ENCODE measurements at regions not wholly inside any gene's neighbourhood (a gene's known extent, or its start where the extent isn't known, plus 50 kb on each side); places are given as distances from the start of the nearest gene placed in this dataset.

DNA sequence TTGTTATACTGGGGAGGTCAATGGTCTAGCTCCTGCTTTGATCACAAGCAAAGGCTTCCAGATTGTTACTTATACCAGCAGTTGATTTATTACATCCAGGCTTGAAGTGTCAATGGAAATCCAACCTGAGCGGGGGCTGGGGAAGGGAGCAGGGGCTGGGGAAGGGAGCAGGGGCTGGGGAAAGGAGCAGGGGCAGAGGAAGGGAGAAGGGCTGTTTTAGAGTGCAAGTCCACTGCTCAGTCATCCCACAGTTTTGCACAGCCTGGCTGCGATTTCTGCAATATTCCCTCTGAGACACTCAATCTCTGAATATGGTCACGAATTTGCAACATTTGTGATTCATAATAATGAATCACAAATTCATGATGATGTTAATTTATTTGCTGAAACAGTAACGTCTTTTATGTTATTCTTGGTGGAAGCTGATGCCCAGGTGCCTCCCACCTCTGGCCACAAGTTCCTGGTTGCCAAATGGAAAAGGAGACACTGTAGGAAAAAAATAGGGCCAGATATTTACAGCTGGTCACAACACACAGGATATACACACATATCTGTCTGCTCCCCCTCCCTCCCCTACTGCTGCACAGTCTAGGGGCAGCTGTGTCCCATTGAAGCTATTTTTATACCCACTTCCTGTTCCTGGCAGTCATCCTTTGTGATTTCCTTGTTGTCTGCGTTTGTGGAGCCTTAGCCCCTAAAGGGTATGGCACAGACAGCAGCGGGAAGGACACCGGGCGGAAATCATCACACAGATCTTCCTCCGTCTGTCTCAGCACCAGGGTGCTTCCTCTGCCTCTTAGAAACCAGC is 325.1 kb downstream of the GADD45G start:
- TF ChIP-seq POLR2A (IDR thresholded peaks at IDR 0.05; ENCODE audit: low read length) (no peak), GATA1 (IDR thresholded peaks at IDR 0.05; ENCODE audit: low read depth, low read length) (no peak)
- DNase-seq: no peak

- DNase-seq: no peak
- TF ChIP-seq POLR2A (IDR thresholded peaks at IDR 0.05; ENCODE audit: low read length): no peak
Measured at GRCh38 chr9:89933578-89933977, 328.8 kb downstream of the GADD45G start.

DNA sequence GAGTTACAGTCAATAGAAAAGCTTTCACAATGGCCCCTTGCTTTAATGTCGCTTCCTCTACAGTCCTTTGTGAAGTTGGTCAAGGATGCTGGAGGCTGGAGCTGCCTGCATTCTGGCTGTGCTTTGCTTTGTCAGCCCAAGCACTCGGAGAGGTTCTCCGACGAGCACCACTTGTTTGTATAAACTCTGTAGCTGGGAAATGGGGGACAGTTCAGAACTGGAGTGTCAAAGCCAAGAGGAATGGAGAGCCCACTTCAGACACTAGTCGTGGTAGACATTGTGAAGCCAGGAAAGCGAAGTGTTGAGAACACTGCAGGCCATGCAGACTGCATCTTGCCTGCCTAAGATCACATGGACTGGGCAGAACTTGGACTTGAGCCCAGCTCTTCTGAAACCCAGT is 330.3 kb downstream of the GADD45G start:
- TF ChIP-seq GATA1 (IDR thresholded peaks at IDR 0.05; ENCODE audit: low read depth, low read length) (no peak), POLR2A (IDR thresholded peaks at IDR 0.05; ENCODE audit: low read length) (no peak)
- DNase-seq: no peak

DNA sequence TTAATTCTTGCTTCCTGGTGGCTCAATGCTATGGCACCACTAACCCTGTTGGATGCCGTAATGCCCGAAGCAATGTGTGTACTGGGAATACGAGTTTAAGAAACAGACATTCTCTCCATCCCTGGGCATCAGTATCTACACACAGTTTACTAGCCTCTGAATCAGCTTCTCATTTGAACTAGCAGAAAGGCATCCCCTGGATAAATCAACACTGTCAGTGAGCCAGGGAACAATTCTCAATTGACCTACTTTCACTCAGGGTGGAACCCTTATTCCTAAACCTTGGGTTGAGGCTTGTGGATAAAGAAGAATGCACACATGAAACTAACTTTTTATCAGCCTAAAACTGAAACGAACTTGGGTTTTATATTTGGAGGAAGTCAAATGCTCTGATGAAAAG is 331.0 kb downstream of the GADD45G start:
- no peak for DNase-seq
- TF ChIP-seq GATA1 (IDR thresholded peaks at IDR 0.05; ENCODE audit: low read depth, low read length) (no peak), POLR2A (IDR thresholded peaks at IDR 0.05; ENCODE audit: low read length) (no peak)

GRCh38 chr9:89937051-89937450 is 332.2 kb downstream of the GADD45G start:
- no peak for DNase-seq
- TF ChIP-seq POLR2A (IDR thresholded peaks at IDR 0.05; ENCODE audit: low read length) (no peak), GATA1 (IDR thresholded peaks at IDR 0.05; ENCODE audit: low read depth, low read length) (no peak)

DNA sequence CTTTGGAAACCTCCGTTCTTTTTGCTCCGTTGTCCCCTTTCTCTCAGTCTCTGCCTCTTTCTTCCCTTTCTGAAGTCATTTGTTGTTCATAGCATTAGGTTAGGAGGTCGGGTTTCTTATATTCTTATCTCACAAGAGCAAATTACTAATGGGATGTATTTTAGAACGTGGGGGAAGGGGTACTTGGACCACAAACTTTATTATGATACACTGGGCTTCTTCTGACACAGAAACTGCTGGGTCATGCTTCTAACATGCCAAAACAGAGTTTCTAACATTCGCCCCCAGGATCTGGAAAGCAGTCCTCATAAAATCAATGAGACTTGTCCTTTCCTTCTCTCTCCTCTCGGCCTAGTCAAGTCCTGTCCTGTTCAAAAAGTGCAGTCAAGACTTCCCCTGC is 334.4 kb downstream of the GADD45G start:
- DNase-seq: no peak
- no peak for TF ChIP-seq GATA1 (IDR thresholded peaks at IDR 0.05; ENCODE audit: low read depth, low read length)
- no peak for TF ChIP-seq POLR2A (IDR thresholded peaks at IDR 0.05; ENCODE audit: low read length)

GRCh38 chr9:89939626-89940292 is 334.9 kb downstream of the GADD45G start:
- no peak for TF ChIP-seq POLR2A (IDR thresholded peaks at IDR 0.05; ENCODE audit: low read length)
- no peak for TF ChIP-seq GATA1 (IDR thresholded peaks at IDR 0.05; ENCODE audit: low read depth, low read length)
- DNase-seq: no peak

DNA sequence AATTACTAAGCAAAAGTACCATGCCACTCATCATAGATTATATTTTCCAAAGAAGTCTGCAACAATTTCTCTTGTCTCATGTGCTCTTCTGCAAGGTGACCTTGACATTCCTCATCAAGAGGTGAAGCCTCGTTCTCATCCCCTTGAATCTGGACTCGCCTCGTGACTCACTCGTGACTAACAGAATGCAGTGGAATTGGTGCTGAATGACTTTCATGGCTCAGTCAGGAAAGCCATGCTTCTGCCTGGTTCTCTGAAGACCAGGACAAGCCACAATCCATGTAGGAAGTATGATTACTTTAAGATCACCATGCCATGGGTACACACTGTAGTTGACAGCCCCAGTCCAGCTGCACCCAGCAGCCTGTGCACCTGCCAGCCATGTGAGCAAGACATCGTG is 335.8 kb downstream of the GADD45G start:
- TF ChIP-seq GATA1 (IDR thresholded peaks at IDR 0.05; ENCODE audit: low read depth, low read length) (no peak), POLR2A (IDR thresholded peaks at IDR 0.05; ENCODE audit: low read length) (no peak)
- DNase-seq: no peak

DNA sequence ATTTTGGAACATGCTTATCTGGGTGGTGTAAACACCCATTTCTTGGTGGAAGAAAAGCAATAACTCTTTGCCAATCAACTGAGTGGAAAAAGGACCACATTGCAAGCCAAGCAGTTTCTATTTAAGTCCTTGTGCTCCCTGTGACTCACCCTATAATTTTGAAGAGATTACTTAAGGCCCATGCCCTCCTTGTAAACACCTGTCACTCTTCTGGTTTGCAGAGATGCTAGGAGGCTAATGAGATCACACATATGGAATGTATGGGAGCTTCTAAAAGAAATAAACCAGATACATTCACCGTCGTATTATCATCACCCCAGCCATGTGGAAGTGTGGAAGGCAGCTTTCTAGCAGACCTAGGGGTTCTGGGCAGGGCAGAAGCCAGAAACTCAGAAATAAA is 337.1 kb downstream of the GADD45G start:
- DNase-seq: no peak
- TF ChIP-seq GATA1 (IDR thresholded peaks at IDR 0.05; ENCODE audit: low read depth, low read length) (no peak), POLR2A (IDR thresholded peaks at IDR 0.05; ENCODE audit: low read length) (no peak)

- no peak for TF ChIP-seq GATA1 (IDR thresholded peaks at IDR 0.05; ENCODE audit: low read depth, low read length)
- no peak for TF ChIP-seq POLR2A (IDR thresholded peaks at IDR 0.05; ENCODE audit: low read length)
Measured at GRCh38 chr9:89942643-89943042, 337.8 kb downstream of the GADD45G start.

GRCh38 chr9:89943309-89943708 is 338.5 kb downstream of the GADD45G start:
- TF ChIP-seq GATA1 (IDR thresholded peaks at IDR 0.05; ENCODE audit: low read depth, low read length): no peak
- no peak for TF ChIP-seq POLR2A (IDR thresholded peaks at IDR 0.05; ENCODE audit: low read length)
- no peak for DNase-seq

More at GRCh38 chr9:89942643-89943042, 337.8 kb downstream of the GADD45G start:
- DNase-seq: no peak

- TF ChIP-seq GATA1 (IDR thresholded peaks at IDR 0.05; ENCODE audit: low read depth, low read length): no peak
- TF ChIP-seq POLR2A (IDR thresholded peaks at IDR 0.05; ENCODE audit: low read length): no peak
- DNase-seq: no peak
Measured at GRCh38 chr9:89943728-89944127, 338.9 kb downstream of the GADD45G start.

DNA sequence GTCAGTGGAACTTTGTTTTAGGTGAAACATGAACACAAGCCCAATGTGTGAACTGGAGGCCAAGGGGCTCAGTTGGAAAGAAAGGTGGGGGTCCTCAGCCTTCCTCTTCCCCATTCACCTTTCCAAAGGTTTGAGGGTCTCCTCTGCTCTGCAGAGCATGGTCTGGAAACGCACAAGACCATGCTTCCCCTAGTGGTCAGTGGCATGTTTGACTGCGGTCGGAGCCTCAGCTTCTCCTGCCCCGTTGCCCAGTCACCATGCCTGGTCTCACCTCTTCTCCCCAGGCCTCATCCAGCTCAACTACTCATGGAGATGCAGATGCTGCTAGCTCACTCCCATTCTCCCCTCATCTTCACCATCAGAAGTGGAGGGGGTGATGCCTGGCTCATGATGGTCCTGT is 340.3 kb downstream of the GADD45G start:
- TF ChIP-seq GATA1 (IDR thresholded peaks at IDR 0.05; ENCODE audit: low read depth, low read length) (no peak), POLR2A (IDR thresholded peaks at IDR 0.05; ENCODE audit: low read length) (no peak)
- DNase-seq: no peak

GRCh38 chr9:89946741-89947140 is 341.9 kb downstream of the GADD45G start:
- DNase-seq: no peak
- no peak for TF ChIP-seq GATA1 (IDR thresholded peaks at IDR 0.05; ENCODE audit: low read depth, low read length)
- TF ChIP-seq POLR2A (IDR thresholded peaks at IDR 0.05; ENCODE audit: low read length): no peak

- DNase-seq: no peak
- no peak for TF ChIP-seq GATA1 (IDR thresholded peaks at IDR 0.05; ENCODE audit: low read depth, low read length)
Measured at GRCh38 chr9:89949111-89949510, 344.3 kb downstream of the GADD45G start.
